ENCODE measurements at regions not wholly inside any gene's neighbourhood (a gene's known extent, or its start where the extent isn't known, plus 50 kb on each side); places are given as distances from the start of the nearest gene placed in this dataset.

DNA sequence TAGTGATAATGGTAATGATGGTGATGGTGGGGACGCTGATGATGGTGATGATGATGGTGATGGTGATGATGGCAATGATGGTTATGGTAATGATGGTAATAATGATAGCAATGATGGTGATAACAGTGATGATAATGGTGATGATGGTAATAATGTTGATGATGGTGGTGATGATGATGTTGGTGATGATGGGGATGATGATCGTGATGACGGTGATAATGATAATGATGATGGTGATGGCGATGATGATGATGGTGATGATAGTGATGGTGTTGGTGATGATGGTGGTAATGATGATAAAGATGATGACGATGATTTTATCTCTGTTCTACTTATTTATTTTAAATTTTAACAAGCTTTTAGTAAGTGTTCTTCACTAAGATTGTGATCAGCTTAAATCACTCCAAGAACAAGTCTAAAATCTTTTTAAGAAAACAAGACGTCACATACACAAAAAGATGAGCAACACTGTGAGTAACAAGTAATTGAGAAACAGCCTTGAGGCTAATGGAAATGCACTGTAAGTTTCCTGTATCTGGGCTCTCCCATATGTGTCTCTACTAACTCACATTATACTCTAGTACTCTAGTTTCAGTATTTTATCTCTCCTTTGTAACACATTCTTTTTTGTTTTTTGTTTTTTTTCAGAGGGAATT is 480.2 kb upstream of the PRKX start:
- no peak for DNase-seq (ENCODE audit: extremely low read depth, insufficient read length)
- Histone ChIP-seq H3K36me3 (ENCODE audit: control insufficient read depth, insufficient read depth, low read length) (no peaks in the 10 kb centered on the region), H3K4me3 (replicated peaks; ENCODE audit: low read depth, low read length) (no peak overlapping the region), H3K27me3 (replicated peaks; ENCODE audit: control insufficient read depth, insufficient read depth, low read length) (no peaks in the 10 kb centered on the region)
- TF ChIP-seq, protein P1, sequence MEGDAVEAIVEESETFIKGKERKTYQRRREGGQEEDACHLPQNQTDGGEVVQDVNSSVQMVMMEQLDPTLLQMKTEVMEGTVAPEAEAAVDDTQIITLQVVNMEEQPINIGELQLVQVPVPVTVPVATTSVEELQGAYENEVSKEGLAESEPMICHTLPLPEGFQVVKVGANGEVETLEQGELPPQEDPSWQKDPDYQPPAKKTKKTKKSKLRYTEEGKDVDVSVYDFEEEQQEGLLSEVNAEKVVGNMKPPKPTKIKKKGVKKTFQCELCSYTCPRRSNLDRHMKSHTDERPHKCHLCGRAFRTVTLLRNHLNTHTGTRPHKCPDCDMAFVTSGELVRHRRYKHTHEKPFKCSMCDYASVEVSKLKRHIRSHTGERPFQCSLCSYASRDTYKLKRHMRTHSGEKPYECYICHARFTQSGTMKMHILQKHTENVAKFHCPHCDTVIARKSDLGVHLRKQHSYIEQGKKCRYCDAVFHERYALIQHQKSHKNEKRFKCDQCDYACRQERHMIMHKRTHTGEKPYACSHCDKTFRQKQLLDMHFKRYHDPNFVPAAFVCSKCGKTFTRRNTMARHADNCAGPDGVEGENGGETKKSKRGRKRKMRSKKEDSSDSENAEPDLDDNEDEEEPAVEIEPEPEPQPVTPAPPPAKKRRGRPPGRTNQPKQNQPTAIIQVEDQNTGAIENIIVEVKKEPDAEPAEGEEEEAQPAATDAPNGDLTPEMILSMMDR (IDR thresholded peaks at IDR 0.05; ENCODE audit: insufficient read depth, low read length, poor library complexity, severe bottlenecking), result no peak

DNA sequence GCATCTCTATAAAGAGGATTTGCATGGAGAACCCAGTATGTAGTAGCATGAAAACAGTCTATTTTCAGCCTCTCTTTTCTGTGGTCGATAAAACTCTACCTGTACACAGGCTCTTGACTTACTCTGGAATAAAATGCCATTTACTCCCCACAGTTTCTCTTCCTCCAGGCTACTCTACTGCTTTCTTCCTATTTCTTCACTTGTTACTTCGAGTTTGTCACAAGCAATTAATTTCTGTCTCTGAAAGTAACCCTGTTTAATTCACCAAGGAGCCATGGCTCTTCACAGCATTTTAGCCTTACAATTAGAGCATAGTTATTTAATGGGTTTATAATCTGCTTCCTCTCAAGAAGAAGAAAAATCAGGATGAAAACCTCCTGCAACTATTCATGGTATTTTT is 472.9 kb upstream of the PRKX start:
- no peaks in the 10 kb centered on the region for H3K36me3 ChIP-seq (ENCODE audit: control insufficient read depth, insufficient read depth, low read length)
- no peak for DNase-seq (ENCODE audit: extremely low read depth, insufficient read length)
- TF ChIP-seq, protein P1 (IDR thresholded peaks at IDR 0.05; ENCODE audit: insufficient read depth, low read length, poor library complexity, severe bottlenecking), result no peak
- no peak overlapping the region for H3K4me3 ChIP-seq (replicated peaks; ENCODE audit: low read depth, low read length)
- H3K27me3 ChIP-seq (replicated peaks; ENCODE audit: control insufficient read depth, insufficient read depth, low read length), result no peaks in the 10 kb centered on the region

DNA sequence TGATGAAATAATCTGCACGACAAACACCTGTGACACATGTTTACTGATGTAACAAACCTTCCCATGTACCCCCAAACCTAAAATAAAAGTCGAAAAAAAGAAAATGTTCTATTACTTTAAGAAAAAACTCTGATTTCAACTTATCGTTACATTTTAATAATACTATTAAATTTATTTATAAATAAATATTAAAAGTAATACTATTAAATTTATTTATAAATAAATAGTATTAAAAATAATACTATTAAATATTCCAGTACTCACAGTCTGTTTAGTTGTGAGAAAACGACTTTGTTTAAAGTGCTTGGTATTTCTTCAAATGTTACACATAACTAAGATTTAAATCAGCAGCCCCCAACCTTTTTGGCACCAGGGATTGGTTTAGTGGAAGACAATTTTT is 471.6 kb upstream of the PRKX start:
- Histone ChIP-seq H3K4me3 (replicated peaks; ENCODE audit: low read depth, low read length) (no peak overlapping the region), H3K27me3 (replicated peaks; ENCODE audit: control insufficient read depth, insufficient read depth, low read length) (no peaks in the 10 kb centered on the region), H3K36me3 (ENCODE audit: control insufficient read depth, insufficient read depth, low read length) (no peaks in the 10 kb centered on the region)
- no peak for DNase-seq (ENCODE audit: extremely low read depth, insufficient read length)
- TF ChIP-seq, protein P1 (IDR thresholded peaks at IDR 0.05; ENCODE audit: insufficient read depth, low read length, poor library complexity, severe bottlenecking), result no peak

DNA sequence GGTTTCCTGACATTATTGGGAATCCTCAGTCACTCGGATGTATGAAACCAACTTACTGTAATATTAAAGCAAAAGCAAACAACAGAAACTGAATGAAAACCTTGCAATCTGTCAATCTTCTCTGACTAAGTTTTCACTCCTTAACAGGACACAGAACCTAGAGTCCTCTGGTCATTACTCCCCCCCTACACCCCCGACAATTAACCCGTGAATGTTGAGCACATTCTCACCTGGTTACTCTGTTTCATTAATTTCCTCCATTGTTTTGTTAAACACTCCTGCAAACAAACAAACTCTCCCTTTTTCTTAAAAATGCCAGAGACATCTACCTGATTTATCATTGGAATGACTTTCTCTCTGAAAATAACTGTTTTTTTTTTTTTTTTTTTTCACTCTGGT is 469.0 kb upstream of the PRKX start:
- no peak for DNase-seq (ENCODE audit: extremely low read depth, insufficient read length)
- Histone ChIP-seq H3K27me3 (replicated peaks; ENCODE audit: control insufficient read depth, insufficient read depth, low read length) (no peaks in the 10 kb centered on the region), H3K4me3 (replicated peaks; ENCODE audit: low read depth, low read length) (no peak overlapping the region), H3K36me3 (ENCODE audit: control insufficient read depth, insufficient read depth, low read length) (no peaks in the 10 kb centered on the region)
- TF ChIP-seq, protein P1 (IDR thresholded peaks at IDR 0.05; ENCODE audit: insufficient read depth, low read length, poor library complexity, severe bottlenecking), result no peak

DNA sequence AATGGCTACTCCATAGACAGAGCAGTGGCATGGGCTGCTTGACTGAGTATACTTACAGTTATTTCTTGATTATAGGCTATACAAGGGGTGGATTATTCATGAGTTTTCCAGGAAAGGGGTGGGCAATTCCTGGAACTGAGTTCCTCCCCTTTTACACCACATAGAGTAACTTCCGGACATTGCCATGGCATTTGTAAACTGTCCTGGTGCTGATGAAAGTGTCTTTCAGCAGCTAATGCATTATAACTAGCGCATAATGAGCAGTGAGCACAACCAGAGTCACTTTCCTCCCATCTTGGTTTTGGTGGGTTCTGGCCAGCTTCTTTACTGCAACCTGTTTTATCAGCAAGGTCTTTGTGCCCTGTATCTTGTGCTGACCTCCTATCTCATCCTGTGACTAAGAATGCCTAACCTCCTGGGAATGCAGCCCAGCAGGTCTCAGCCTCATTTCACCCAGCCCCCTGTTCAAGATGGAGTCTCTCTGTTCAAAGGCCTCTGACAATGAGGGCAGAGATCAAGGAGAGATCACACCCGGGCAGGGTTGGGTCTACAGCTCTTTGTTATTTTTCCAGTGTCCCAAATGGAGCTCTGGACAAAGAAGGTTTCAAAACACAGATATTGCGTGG is 468.4 kb upstream of the PRKX start:
- Histone ChIP-seq H3K27me3 (replicated peaks; ENCODE audit: control insufficient read depth, insufficient read depth, low read length) (no peaks in the 10 kb centered on the region), H3K4me3 (replicated peaks; ENCODE audit: low read depth, low read length) (no peak overlapping the region), H3K36me3 (ENCODE audit: control insufficient read depth, insufficient read depth, low read length) (no peaks in the 10 kb centered on the region)
- TF ChIP-seq, protein P1 (IDR thresholded peaks at IDR 0.05; ENCODE audit: insufficient read depth, low read length, poor library complexity, severe bottlenecking), result no peak
- no peak for DNase-seq (ENCODE audit: extremely low read depth, insufficient read length)

Measured in GM06990 (cell line).